ENCODE measurements at regions not wholly inside any gene's neighbourhood (a gene's known extent, or its start where the extent isn't known, plus 50 kb on each side); places are given as distances from the start of the nearest gene placed in this dataset.

GRCh38 chr18:1014509-1014908 lies 109.8 kb downstream of the ADCYAP1 start:
- in situ Hi-C loops (cut with MboI; ENCODE audit: low pct_unique_long_range_greater_than_20kb, low sequenced_read_pairs, unreplicated experiment), result no loop called here
- no peak for DNase-seq (ENCODE audit: low spot score)
- TF ChIP-seq CTCF (IDR thresholded peaks at IDR 0.05; ENCODE audit: extremely low read depth, insufficient read depth, missing control alignments), result no peak

GRCh38 chr18:1014951-1015624 lies 110.4 kb downstream of the ADCYAP1 start:
- DNase-seq (ENCODE audit: low spot score), result no peak
- no peak for TF ChIP-seq CTCF (IDR thresholded peaks at IDR 0.05; ENCODE audit: extremely low read depth, insufficient read depth, missing control alignments)
- in situ Hi-C loops (cut with MboI; ENCODE audit: low pct_unique_long_range_greater_than_20kb, low sequenced_read_pairs, unreplicated experiment), result no loop called here

- in situ Hi-C loops (cut with MboI; ENCODE audit: low pct_unique_long_range_greater_than_20kb, low sequenced_read_pairs, unreplicated experiment), result no loop called here
- TF ChIP-seq CTCF (IDR thresholded peaks at IDR 0.05; ENCODE audit: extremely low read depth, insufficient read depth, missing control alignments), result no peak
- no peak for DNase-seq (ENCODE audit: low spot score)
Measured at GRCh38 chr18:1015777-1016176, 111.1 kb downstream of the ADCYAP1 start.

GRCh38 chr18:1017227-1018058 lies 112.8 kb downstream of the ADCYAP1 start:
- no peak for DNase-seq (ENCODE audit: low spot score)
- in situ Hi-C loops (cut with MboI; ENCODE audit: low pct_unique_long_range_greater_than_20kb, low sequenced_read_pairs, unreplicated experiment), result no loop called here
- TF ChIP-seq CTCF (IDR thresholded peaks at IDR 0.05; ENCODE audit: extremely low read depth, insufficient read depth, missing control alignments), result no peak

GRCh38 chr18:1018181-1018681 lies 113.6 kb downstream of the ADCYAP1 start:
- DNase-seq (ENCODE audit: low spot score), result no peak
- TF ChIP-seq CTCF (IDR thresholded peaks at IDR 0.05; ENCODE audit: extremely low read depth, insufficient read depth, missing control alignments), result no peak
- in situ Hi-C loops (cut with MboI; ENCODE audit: low pct_unique_long_range_greater_than_20kb, low sequenced_read_pairs, unreplicated experiment), result no loop called here

- in situ Hi-C loops (cut with MboI; ENCODE audit: low pct_unique_long_range_greater_than_20kb, low sequenced_read_pairs, unreplicated experiment), result no loop called here
- no peak for TF ChIP-seq CTCF (IDR thresholded peaks at IDR 0.05; ENCODE audit: extremely low read depth, insufficient read depth, missing control alignments)
- no peak for DNase-seq (ENCODE audit: low spot score)
Measured at GRCh38 chr18:1019191-1019590, 114.5 kb downstream of the ADCYAP1 start.

All from GM13977 (cell line).